B cell (primary cell): ENCODE measurements at regions not wholly inside any gene's neighbourhood (a gene's known extent, or its start where the extent isn't known, plus 50 kb on each side); places are given as distances from the start of the nearest gene placed in this dataset.

Experiments
- ATAC-seq: fragments of 200-7000 bp; cut with Tn5 transposase; one replicate; pipeline ENCODE4 v1.10.0; 2021; ENCODE audit warnings: low read depth, mild to moderate bottlenecking, moderate number of reproducible peaks, moderate library complexity
- CTCF ChIA-PET: fragments of 350-600 bp; sonication (Branson Sonifier 250); formaldehyde crosslinking; loops from one replicate; lab custom pipeline; 2021; ENCODE audit warnings: antibody characterized with exemption, inconsistent platforms; lab: Charles Lee
- POLR2A ChIA-PET: fragments of 350-600 bp; sonication (Branson Sonifier 250); formaldehyde crosslinking; loops from one replicate; lab custom pipeline; 2021; ENCODE audit warnings: antibody characterized with exemption; lab: Charles Lee
- DNase-seq: peaks from one replicate; pipeline ENCODE4 v3.0.0; 2013
- H2AFZ ChIP-seq: 2 replicates; pipeline ENCODE4 v1.6.1; 2012; ENCODE audit warnings: mild to moderate bottlenecking, low read depth, low read length; ENCODE audit not compliant: insufficient read depth, poor library complexity, severe bottlenecking
- H3K27ac ChIP-seq, 2 donors: 1 replicate in 1 of 2; 2 replicates in 1 of 2; pipeline ENCODE4 v1.5.1; 2012 to 2013; ENCODE audit warnings: low read length in 2 of 2, mild to moderate bottlenecking in 2 of 2, moderate library complexity in 1 of 2
- H3K27me3 ChIP-seq, 4 experiments: fragments of 200-600 bp in 1 of 4; sonication (generic) in 1 of 4; replicated peaks in 1 of 4; 1 replicate in 2 of 4; 2 replicates in 2 of 4; pipeline versions ENCODE4 v1.6.1 to v1.7.0; 2013 to 2016; ENCODE audit warnings: low read length in 3 of 4, mild to moderate bottlenecking in 2 of 4, mixed read lengths in 1 of 4, moderate library complexity in 1 of 4; ENCODE audit not compliant: insufficient read depth in 4 of 4, control insufficient read depth in 3 of 4; ENCODE audit errors: control extremely low read depth in 1 of 4
- H3K36me3 ChIP-seq, 2 experiments: replicated peaks in 1 of 2; 1 replicate in 1 of 2; 2 replicates in 1 of 2; pipeline versions ENCODE4 v1.6.1 to v1.7.1; 2013; ENCODE audit warnings: low read length in 1 of 2; ENCODE audit not compliant: insufficient read depth in 2 of 2, control insufficient read depth in 1 of 2; ENCODE audit errors: control extremely low read depth in 1 of 2, extremely low read depth in 1 of 2
- H3K4me1 ChIP-seq, 2 donors: fragments of 200-600 bp in 1 of 2; sonication (generic) in 1 of 2; 1 replicate in 1 of 2; 2 replicates in 1 of 2; pipeline versions ENCODE4 v1.5.1 to v1.6.1; 2013 to 2017; ENCODE audit warnings: low read length in 2 of 2; ENCODE audit not compliant: control insufficient read depth in 2 of 2, insufficient read depth in 2 of 2
- H3K4me2 ChIP-seq: replicated peaks from 2 replicates; pipeline ENCODE3; 2012; ENCODE audit warnings: mild to moderate bottlenecking, low read depth, low read length; ENCODE audit not compliant: poor library complexity, severe bottlenecking
- H3K4me3 ChIP-seq, 5 experiments: fragments of 200-600 bp in 1 of 5; sonication (generic) in 1 of 5; 1 replicate in 3 of 5; 2 replicates in 2 of 5; pipeline versions ENCODE4 v1.5.1 to v1.7.0; 2011 to 2016; ENCODE audit warnings: low read length in 4 of 5, mild to moderate bottlenecking in 4 of 5, low read depth in 2 of 5, control low read depth in 1 of 5, moderate library complexity in 1 of 5; ENCODE audit not compliant: insufficient read depth in 1 of 5; ENCODE audit errors: control extremely low read depth in 1 of 5, extremely low read depth in 1 of 5
- H3K79me2 ChIP-seq: fragments of 200-600 bp; sonication (generic); one replicate; pipeline ENCODE4 v1.6.0; 2016; ENCODE audit warnings: low read length; ENCODE audit not compliant: control insufficient read depth, insufficient read depth
- H3K9ac ChIP-seq: fragments of 200-600 bp; sonication (generic); 2 replicates; pipeline ENCODE4 v1.6.1; 2017; ENCODE audit warnings: mild to moderate bottlenecking, low read length, moderate library complexity
- H3K9me3 ChIP-seq, 3 donors: one replicate each; pipeline versions ENCODE4 v1.6.1 to v1.7.1; 2013; ENCODE audit warnings: low read length in 2 of 3; ENCODE audit not compliant: control insufficient read depth in 2 of 3, insufficient read depth in 1 of 3; ENCODE audit errors: control extremely low read depth in 1 of 3
- H4K20me1 ChIP-seq: 2 replicates; pipeline ENCODE4 v1.6.0; 2012; ENCODE audit warnings: mild to moderate bottlenecking, low read length; ENCODE audit not compliant: insufficient read depth, control insufficient read depth, poor library complexity, severe bottlenecking
- H3K27ac Mint-ChIP-seq: one replicate; pipeline ENCODE4 v1.8.0; 2021; ENCODE audit warnings: mixed read lengths
- H3K27me3 Mint-ChIP-seq: one replicate; pipeline ENCODE4 v1.8.0; 2021; ENCODE audit warnings: mixed read lengths
- H3K4me1 Mint-ChIP-seq: one replicate; pipeline ENCODE4 v1.8.0; 2021; ENCODE audit warnings: mixed read lengths
- H3K4me3 Mint-ChIP-seq: one replicate; pipeline ENCODE4 v1.8.0; 2021; ENCODE audit warnings: mixed read lengths
- H3K9me3 Mint-ChIP-seq: one replicate; pipeline ENCODE4 v1.8.0; 2022; ENCODE audit warnings: mixed read lengths; ENCODE audit not compliant: insufficient read depth
- CTCF ChIP-seq: fragments of 200-600 bp; IDR thresholded peaks from one replicate; pipeline ENCODE4 v1.8.0; 2022; ENCODE audit warnings: antibody characterized with exemption, mild to moderate bottlenecking
- EZH2 ChIP-seq: IDR thresholded peaks from 2 replicates; pipeline ENCODE4 v1.6.1; 2012; ENCODE audit warnings: borderline replicate concordance, low read depth, mild to moderate bottlenecking, moderate library complexity, low read length; ENCODE audit not compliant: insufficient read depth, poor library complexity, severe bottlenecking
- WGBS: methylation state at CpG from one replicate; pipeline ENCODE4 v1.1.5; 2013; ENCODE audit warnings: missing lambda C conversion rate; ENCODE audit not compliant: insufficient coverage; 5-methylcytosine and 5-hydroxymethylcytosine counted together
- intact Hi-C: fragments of 100-400 bp; cut with micrococcal nuclease; formaldehyde crosslinking; loops from one replicate; pipeline ENCODE4 v1.10.0; 2022

GRCh38 chr18:77899972-77900754 lies 650.5 kb downstream of the GALR1 start:
- Histone ChIP-seq H3K36me3 (no peaks in the 10 kb centered on the region), H4K20me1 (no peaks in the 10 kb centered on the region), H3K27ac (no peak overlapping the region), H3K27me3 (peaks cover 0 to 10% (median 3%) of the 10 kb centered on the region in 4 experiments), H3K4me2 (peak overlapping the region; percentile 69), H3K9me3 (no peaks in the 10 kb centered on the region), H3K4me3 (peak overlapping the region in 3 of 5 experiments; percentile 11 to 33 (median 28)), H3K4me1 (peaks cover 8% of the 10 kb centered on the region in 2 donors), H3K9ac (peak overlapping the region; percentile 4), H3K79me2 (no peaks in the 10 kb centered on the region), H2AFZ (peak overlapping the region; percentile 72)
- ATAC-seq (peak; percentile 95), DNase-seq (peak; percentile 62)
- TF ChIP-seq EZH2 (no peak), CTCF (peak; percentile 71)
- Mint-ChIP-seq H3K4me3 (no peak overlapping the region), H3K9me3 (no peaks in the 10 kb centered on the region), H3K4me1 (peaks cover 1% of the 10 kb centered on the region), H3K27me3 (peaks cover 18% of the 10 kb centered on the region), H3K27ac (no peak overlapping the region)
- intact Hi-C loops = no loop called here
- ChIA-PET CTCF (interaction anchor here (0.6 to 1.3 kb wide), 7 partner anchors 9 to 777 kb away, joined by 3 to 6 read pairs (median 3); no protein-coding TSS in a partner anchor), POLR2A (no interaction called here)
- 3% methylated on average over 59 of the region's 64 CpGs for WGBS

- Mint-ChIP-seq H3K9me3 (no peaks in the 10 kb centered on the region), H3K27ac (no peak overlapping the region), H3K27me3 (no peaks in the 10 kb centered on the region), H3K4me3 (no peak overlapping the region), H3K4me1 (peaks cover 1% of the 10 kb centered on the region)
- H3K9me3 ChIP-seq = no peaks in the 10 kb centered on the region
- ChIA-PET POLR2A (no interaction called here), CTCF (no interaction called here)
- H3K27ac ChIP-seq = no peak overlapping the region
- no peaks in the 10 kb centered on the region for H4K20me1 ChIP-seq
- DNase-seq (no peak), ATAC-seq (no peak)
- H3K79me2 ChIP-seq = no peaks in the 10 kb centered on the region
- H3K4me2 ChIP-seq = no peak overlapping the region
- TF ChIP-seq EZH2 (no peak), CTCF (no peak)
- H3K4me1 ChIP-seq = peaks cover 2 to 3% of the 10 kb centered on the region in 2 donors
- intact Hi-C loops = no loop called here
- no peak overlapping the region for H3K9ac ChIP-seq
- H2AFZ ChIP-seq = no peak overlapping the region
- H3K27me3 ChIP-seq = peaks cover 0 to 6% (median 1%) of the 10 kb centered on the region in 4 experiments
- H3K36me3 ChIP-seq = no peaks in the 10 kb centered on the region
- WGBS = 90% methylated on average over 13 of the region's 13 CpGs
- no peak overlapping the region for H3K4me3 ChIP-seq
Measured at GRCh38 chr18:77905011-77905410, 655.4 kb downstream of the GALR1 start.
